Muscle layer of colon (tissue), 2 donors: ENCODE measurements at regions not wholly inside any gene's neighbourhood (a gene's known extent, or its start where the extent isn't known, plus 50 kb on each side); places are given as distances from the start of the nearest gene placed in this dataset.

ENCODE experiments used
- H3K27ac ChIP-seq: one replicate; pipeline ENCODE4 v1.7.0; 2013; ENCODE audit warnings: low read depth, mild to moderate bottlenecking, low read length, moderate library complexity
- H3K27me3 ChIP-seq, 2 donors: one replicate each; pipeline ENCODE4 v1.7.0; 2013; ENCODE audit warnings: low read length in 2 of 2, mild to moderate bottlenecking in 2 of 2; ENCODE audit not compliant: insufficient read depth in 2 of 2, control insufficient read depth in 1 of 2
- H3K36me3 ChIP-seq: one replicate; pipeline ENCODE4 v1.7.0; 2013; ENCODE audit warnings: mild to moderate bottlenecking, low read length; ENCODE audit not compliant: insufficient read depth
- H3K4me1 ChIP-seq: one replicate; pipeline ENCODE4 v1.7.0; 2013; ENCODE audit warnings: mild to moderate bottlenecking, low read length; ENCODE audit not compliant: insufficient read depth
- H3K4me3 ChIP-seq, 2 donors: one replicate each; pipeline ENCODE4 v1.7.0; 2013; ENCODE audit warnings: low read length in 2 of 2, low read depth in 1 of 2, mild to moderate bottlenecking in 1 of 2, moderate library complexity in 1 of 2
- H3K9ac ChIP-seq: one replicate; pipeline ENCODE4 v1.7.0; 2013; ENCODE audit warnings: low read length
- H3K9me3 ChIP-seq: one replicate; pipeline ENCODE4 v1.7.0; 2013; ENCODE audit warnings: mild to moderate bottlenecking, low read length
- donor health status: abdominal sarcoma.
- donor health status: Adenocarcinoma of cecum.

DNA sequence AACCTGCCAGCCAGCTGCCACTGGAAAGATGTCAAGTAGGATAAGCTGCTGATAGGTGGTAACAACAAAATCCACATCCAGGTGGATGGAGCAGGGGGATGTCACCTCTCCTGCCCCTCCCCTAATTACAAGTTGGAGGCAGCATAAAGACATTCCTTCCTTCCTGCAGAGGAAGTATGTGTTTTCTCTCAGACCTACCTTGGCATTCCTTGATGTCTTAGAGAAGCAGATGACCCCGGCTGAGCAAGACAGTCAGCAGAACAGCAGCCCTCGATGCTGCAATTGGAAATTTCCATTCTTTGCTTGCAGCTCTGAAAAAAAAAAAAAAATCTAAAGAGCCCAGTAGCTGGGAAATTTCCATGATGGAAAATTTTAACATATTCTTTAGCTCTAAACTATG, 137.5 kb upstream of the MKLN1 start:
- no peak overlapping the region for H3K9ac ChIP-seq
- H3K27ac ChIP-seq, result no peak overlapping the region
- no peaks in the 10 kb centered on the region for H3K36me3 ChIP-seq
- no peaks in the 10 kb centered on the region for H3K4me1 ChIP-seq
- H3K4me3 ChIP-seq, result no peak overlapping the region
- H3K9me3 ChIP-seq, result no peaks in the 10 kb centered on the region
- H3K27me3 ChIP-seq, result no peaks in the 10 kb centered on the region

DNA sequence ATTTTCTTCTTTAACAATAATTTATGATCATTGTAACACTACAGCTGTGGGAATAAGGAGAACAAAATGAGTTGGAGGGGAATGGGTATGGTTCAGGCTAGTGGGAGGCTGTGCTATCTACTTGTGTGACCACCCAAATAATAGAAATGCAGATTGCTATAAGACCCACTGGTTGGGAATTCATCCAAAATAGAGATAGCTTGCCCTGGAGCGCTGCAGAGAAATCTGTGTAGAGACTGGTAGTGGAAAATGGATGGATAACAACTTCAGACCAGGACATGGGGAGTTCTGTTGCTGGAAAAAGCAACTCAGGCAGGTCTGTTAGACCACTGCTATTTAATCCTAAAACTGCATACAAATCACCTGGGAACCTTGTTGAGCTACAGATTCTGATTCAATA, 137.1 kb upstream of the MKLN1 start:
- Histone ChIP-seq H3K9me3 (no peaks in the 10 kb centered on the region), H3K27me3 (no peaks in the 10 kb centered on the region), H3K36me3 (no peaks in the 10 kb centered on the region), H3K9ac (no peak overlapping the region), H3K27ac (no peak overlapping the region), H3K4me3 (no peak overlapping the region), H3K4me1 (no peaks in the 10 kb centered on the region)

DNA sequence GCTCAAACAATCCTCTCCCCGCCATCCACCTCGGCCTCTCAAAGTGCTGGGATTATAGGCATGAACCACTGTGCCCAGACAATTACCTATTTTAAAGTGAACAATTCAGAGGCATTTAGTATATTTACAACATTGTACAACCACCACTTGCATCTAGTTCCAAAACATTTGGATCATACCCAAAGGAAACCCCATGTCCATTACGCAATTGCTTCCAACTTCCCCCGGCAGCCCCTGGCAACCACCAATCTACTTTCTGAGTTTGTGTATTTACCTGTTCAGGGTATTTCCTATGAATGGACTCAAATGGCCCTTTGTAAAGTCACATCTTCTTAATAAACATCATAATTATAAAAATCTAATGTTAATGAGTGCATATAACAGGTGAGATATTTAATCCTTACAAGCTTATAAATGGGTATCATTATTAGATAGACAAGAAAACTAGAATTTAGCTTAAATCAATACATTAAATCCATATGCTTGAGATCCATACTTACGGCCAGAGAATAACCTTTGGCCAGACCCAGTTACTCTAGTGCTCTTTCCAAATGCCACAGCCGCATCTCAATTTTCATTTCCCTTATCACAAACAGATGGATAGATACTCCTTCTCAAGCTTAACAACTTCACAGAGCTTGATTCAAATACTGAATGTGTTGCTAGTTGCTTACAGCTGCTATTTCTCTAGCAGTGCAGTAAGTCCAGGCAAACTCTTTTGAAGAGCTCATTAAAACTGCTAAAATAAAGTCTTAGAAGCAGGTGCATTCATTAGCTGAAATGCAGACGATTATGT, 133.4 kb upstream of the MKLN1 start:
- no peaks in the 10 kb centered on the region for H3K36me3 ChIP-seq
- H3K9ac ChIP-seq, result no peak overlapping the region
- H3K4me3 ChIP-seq, result no peak overlapping the region
- no peak overlapping the region for H3K27ac ChIP-seq
- H3K27me3 ChIP-seq, result no peaks in the 10 kb centered on the region
- no peaks in the 10 kb centered on the region for H3K9me3 ChIP-seq
- H3K4me1 ChIP-seq, result no peaks in the 10 kb centered on the region

DNA sequence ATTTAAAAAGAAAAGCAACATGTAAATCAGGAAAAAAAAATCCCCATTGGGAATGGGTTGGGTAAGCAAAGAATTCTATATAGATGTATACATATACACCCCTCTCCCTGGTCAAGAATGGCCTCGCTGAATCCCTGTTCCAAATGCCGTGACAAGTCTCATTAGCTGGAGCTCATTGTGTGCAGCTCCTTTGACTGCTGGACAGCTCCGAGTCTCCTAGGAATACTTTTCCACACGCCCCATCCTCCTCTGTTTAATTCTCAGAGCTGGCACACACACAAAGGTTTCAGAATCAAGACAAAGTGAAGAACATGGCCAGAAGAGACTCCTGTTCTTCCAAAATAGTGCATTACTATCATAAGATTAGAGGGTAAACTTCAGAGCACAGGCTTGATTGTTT, 130.9 kb upstream of the MKLN1 start:
- Histone ChIP-seq H3K27ac (no peak overlapping the region), H3K9ac (no peak overlapping the region), H3K9me3 (no peaks in the 10 kb centered on the region), H3K27me3 (no peaks in the 10 kb centered on the region), H3K4me1 (no peaks in the 10 kb centered on the region), H3K36me3 (no peaks in the 10 kb centered on the region), H3K4me3 (no peak overlapping the region)

DNA sequence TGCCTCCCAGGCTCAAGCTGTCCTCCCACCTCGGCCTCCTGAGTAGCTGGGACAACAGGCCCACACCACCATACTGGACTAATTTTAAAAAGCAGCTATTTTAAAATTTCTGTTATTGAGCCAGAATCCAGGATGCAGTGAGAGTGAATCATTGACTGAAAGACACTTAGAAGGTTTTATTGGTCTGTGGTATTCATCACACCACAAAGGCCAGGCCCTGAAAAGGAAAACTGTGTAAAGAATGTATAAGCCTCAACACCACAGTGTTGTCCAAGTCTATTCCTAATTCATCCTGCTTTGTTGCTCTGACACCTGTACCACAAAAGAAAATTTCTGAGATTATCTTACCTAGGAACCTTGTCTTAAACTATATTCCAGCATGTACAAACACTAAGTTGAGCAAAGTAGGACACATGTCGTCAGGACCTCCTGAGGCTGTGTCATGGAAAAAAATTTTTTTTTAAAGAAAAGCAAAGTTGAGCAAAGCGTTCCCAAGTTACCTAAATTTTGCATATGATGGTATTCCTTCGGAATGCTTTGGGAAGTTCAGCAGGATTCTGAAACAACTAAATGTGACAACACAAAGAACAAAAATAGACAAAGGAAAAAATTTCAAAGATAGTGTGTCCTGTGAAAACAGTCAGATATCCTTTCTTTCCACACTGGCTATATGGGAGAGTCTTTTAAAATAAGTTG, 129.6 kb upstream of the MKLN1 start:
- Histone ChIP-seq H3K27me3 (no peaks in the 10 kb centered on the region), H3K4me3 (no peak overlapping the region), H3K36me3 (no peaks in the 10 kb centered on the region), H3K9ac (no peak overlapping the region), H3K9me3 (no peaks in the 10 kb centered on the region), H3K4me1 (no peaks in the 10 kb centered on the region), H3K27ac (no peak overlapping the region)

DNA sequence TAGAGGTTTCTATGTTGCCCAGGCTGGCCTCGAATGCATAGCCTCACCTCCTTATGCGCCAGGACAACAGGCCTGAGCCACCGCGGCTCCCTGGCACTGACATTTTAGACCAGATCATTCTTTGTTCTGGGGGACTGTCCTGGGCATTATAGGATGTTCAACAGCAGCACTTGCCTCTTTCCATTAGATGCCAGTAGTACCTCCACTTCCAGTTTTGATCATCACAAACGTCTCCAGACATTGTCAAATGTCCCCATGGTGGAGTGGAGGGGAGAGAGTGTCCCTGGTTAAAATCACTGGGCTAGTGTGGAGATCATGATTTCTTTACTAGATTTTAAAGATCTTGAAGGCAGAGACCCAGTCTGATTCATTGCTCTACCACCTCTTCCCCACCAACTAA, 125.2 kb upstream of the MKLN1 start:
- Histone ChIP-seq H3K27me3 (no peaks in the 10 kb centered on the region), H3K4me3 (no peak overlapping the region), H3K4me1 (no peaks in the 10 kb centered on the region), H3K9me3 (no peaks in the 10 kb centered on the region), H3K9ac (no peak overlapping the region), H3K36me3 (no peaks in the 10 kb centered on the region), H3K27ac (no peak overlapping the region)

DNA sequence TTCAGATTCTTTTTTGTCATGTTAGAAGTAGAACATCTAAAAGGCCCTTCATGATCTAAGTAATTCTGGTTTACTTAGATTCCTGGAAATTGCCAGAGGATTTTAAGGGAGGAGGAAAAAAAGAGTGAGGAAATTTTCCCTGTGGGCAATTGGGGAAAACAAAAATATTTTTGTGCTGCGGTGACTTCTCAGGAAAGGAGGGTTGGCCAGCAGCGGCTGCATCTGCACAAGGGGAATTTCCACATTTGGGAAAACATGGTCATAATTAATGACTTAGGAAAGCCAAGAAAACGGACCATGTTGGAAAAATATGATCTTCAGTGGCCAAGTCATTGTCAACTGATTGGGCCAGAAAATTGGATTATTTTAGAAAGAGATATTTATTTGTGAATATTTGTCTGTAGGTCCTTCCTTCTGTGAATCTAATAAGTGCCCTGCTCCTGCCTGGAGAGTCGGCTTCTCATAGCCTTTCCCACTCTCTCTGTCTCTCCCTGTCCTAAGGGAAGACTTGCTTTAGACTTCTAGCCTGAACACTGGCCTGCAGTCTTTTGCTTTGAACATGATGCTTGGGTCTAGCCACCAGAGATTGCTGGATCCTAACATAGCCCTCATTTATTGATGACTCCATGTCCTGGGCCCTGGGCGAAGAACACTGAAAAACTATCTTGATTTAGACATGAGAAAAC, 124.2 kb upstream of the MKLN1 start:
- no peaks in the 10 kb centered on the region for H3K9me3 ChIP-seq
- H3K27ac ChIP-seq, result no peak overlapping the region
- H3K4me1 ChIP-seq, result no peaks in the 10 kb centered on the region
- H3K9ac ChIP-seq, result no peak overlapping the region
- H3K4me3 ChIP-seq, result no peak overlapping the region
- no peaks in the 10 kb centered on the region for H3K36me3 ChIP-seq
- H3K27me3 ChIP-seq, result no peaks in the 10 kb centered on the region

DNA sequence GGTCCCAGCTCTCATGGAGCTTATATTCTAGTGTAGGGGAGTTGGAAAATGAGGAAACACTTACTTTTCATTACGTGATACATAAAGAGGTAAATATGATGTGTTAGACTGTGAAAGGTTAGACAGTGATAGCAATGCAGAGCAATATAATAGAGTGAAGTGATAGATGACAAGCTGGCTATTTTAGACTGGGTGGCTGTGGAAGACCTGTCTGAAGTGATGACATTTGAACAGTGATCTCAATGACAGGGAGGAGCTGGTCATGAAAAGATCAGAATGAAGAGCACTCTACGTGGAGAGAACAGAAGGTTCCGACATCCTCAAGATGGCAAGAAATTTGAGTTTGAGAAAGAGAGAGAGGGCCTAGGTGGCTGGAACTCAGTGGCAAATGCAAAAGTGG, 118.9 kb upstream of the MKLN1 start:
- H3K36me3 ChIP-seq, result no peaks in the 10 kb centered on the region

GRCh38 chr7:131210618-131211017, 117.1 kb upstream of the MKLN1 start:
- no peak overlapping the region for H3K9ac ChIP-seq
- no peaks in the 10 kb centered on the region for H3K9me3 ChIP-seq
- no peaks in the 10 kb centered on the region for H3K36me3 ChIP-seq
- H3K4me3 ChIP-seq, result no peak overlapping the region
- no peak overlapping the region for H3K27ac ChIP-seq
- no peaks in the 10 kb centered on the region for H3K27me3 ChIP-seq
- no peaks in the 10 kb centered on the region for H3K4me1 ChIP-seq

More for the DNA sequence above, 118.9 kb upstream of the MKLN1 start:
- H3K9me3 ChIP-seq, result no peaks in the 10 kb centered on the region
- no peaks in the 10 kb centered on the region for H3K4me1 ChIP-seq
- H3K9ac ChIP-seq, result no peak overlapping the region
- no peaks in the 10 kb centered on the region for H3K27me3 ChIP-seq
- no peak overlapping the region for H3K27ac ChIP-seq
- no peak overlapping the region for H3K4me3 ChIP-seq

DNA sequence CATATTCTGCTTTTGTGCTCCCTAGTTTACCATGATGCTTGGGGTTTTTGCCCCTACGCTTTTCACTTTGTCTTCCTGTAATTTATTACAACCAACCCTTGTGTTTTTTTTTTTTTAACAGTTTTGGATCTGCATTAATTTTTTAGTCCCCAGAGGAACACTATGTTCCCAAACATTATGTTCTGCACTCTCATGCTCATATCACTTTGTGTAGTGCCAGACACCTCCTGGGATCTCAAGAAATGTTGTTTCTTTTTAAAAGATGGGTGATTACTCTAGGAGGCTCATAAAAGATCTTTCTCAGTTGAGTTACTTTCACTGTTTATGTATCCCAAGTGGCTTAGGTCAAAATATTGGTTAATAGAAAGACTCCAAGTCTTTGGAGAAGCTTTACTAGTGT, 116.2 kb upstream of the MKLN1 start:
- no peaks in the 10 kb centered on the region for H3K36me3 ChIP-seq
- no peaks in the 10 kb centered on the region for H3K27me3 ChIP-seq
- no peaks in the 10 kb centered on the region for H3K9me3 ChIP-seq
- no peak overlapping the region for H3K4me3 ChIP-seq
- H3K9ac ChIP-seq, result no peak overlapping the region
- no peaks in the 10 kb centered on the region for H3K4me1 ChIP-seq
- no peak overlapping the region for H3K27ac ChIP-seq

DNA sequence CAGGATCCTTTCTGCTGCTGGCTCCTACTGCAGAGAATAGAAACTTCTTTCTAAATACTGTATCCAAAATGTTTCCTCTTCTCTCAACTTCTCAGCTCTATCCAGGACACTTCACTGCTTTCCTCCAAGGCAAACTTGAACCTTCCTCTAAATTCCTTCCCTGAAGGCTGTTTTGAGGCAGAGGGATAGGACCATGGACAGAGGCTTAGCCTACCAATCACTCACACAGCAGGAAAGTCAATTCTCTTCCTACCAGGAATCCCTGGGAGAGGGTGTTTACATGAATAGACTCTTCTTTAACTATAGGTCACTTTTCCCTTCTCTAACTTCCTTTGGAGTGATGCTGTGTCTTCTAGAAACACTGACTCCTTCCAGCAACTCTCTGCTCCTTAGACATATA, 115.6 kb upstream of the MKLN1 start:
- Histone ChIP-seq H3K9ac (no peak overlapping the region), H3K36me3 (no peaks in the 10 kb centered on the region), H3K9me3 (no peaks in the 10 kb centered on the region), H3K27me3 (no peaks in the 10 kb centered on the region), H3K4me1 (no peaks in the 10 kb centered on the region), H3K27ac (no peak overlapping the region), H3K4me3 (no peak overlapping the region)
